SH-SY5Y (cell line): ENCODE measurements at regions not wholly inside any gene's neighbourhood (a gene's known extent, or its start where the extent isn't known, plus 50 kb on each side); places are given as distances from the start of the nearest gene placed in this dataset.

Experiments
- GATA2 ChIP-seq: IDR thresholded peaks from 2 replicates; pipeline ENCODE4 v1.6.1; 2011; ENCODE audit warnings: mild to moderate bottlenecking, low read depth, low read length
- GATA3 ChIP-seq: IDR thresholded peaks from 2 replicates; pipeline ENCODE4 v1.6.1; 2011; ENCODE audit warnings: low read depth, mild to moderate bottlenecking, low read length, moderate library complexity

DNA sequence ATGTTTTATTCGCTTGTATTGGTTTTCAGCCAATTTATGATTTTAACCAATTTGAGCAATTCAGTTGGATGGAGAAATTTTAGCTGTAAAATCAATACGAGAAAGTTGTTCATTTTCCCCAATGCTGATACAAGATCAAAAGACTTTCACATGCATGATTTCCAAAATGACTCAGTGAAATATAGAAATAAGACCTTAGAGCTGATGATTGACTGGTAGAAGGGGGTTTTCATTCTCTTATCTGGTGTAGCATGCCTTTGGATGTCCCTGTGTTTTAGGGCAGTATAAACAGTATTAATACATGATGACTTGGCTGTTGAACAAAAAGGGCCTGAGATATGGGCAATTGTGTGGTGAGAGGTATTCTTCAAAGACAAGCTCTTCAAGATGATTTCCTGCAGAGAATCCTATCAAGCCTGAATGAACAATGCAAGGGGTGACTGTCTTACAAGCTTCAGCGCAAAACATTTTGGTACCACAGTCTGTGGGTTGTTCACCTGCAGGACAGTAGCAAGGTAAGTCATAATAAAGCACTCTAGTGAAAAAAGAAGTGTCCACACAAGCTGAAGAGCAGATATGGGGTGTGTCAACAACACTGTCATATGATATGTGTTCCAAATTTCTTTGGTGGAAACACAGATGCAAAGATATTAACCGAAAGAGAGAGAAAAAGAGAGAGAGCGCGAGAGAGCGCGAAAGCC, 156.2 kb downstream of the TNFSF18 start:
- TF ChIP-seq GATA3 (no peak), GATA2 (no peak)
